ENCODE measurements at regions not wholly inside any gene's neighbourhood (a gene's known extent, or its start where the extent isn't known, plus 50 kb on each side); places are given as distances from the start of the nearest gene placed in this dataset.
"Not testable (repeated sequence)": the region's sequence is repeated elsewhere in the genome, so short reads cannot be mapped to it uniquely, and the experiment has no call there.

GRCh38 chr7:67452516-67453026 is 455.9 kb downstream of the TYW1 start:
- DNase-seq: no peak
- in situ Hi-C loops (cut with MboI; ENCODE audit: low pct_unique_long_range_greater_than_20kb, low sequenced_read_pairs): no loop called here

DNA sequence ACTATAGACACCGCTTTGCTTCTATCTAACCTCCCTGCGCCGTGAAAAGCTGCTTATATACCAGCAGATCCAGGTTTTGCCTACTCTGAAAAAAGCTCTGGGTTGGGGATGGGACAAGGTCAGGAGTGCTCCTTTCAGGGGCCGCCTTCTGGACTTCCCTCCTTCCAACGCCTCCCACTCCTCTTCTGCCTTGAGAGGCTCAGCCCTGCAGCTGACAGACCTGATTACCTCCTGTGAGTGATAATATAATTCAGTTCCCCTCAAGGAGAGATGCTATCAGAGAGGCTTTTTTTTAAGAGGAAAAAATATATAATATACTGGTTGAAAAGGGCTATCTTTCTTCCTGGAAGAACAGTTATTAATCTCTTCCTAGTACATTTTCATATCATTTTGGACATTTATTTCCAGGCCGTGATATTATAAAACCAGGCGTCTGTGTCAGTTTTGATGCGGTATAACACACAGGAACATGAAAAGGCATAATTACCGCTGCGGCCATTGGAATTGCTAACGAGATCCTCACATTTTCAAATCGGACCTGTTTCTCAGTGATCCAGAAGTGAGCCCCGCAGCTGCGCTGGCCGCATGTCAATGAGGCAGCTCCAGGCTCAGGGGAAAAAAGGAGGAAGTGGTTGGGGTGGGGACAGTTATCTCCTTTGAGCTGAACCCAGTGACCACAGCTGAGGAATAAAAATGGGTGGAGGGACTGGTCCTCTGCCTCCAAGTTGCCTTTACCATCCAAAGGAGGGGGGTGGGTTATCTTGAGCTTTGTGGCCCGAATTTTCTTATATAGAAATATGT is 457.1 kb downstream of the TYW1 start:
- peak; percentile 74 for DNase-seq
- in situ Hi-C loops (cut with MboI; ENCODE audit: low pct_unique_long_range_greater_than_20kb, low sequenced_read_pairs): no loop called here

- in situ Hi-C loops (cut with MboI; ENCODE audit: low pct_unique_long_range_greater_than_20kb, low sequenced_read_pairs): no loop called here
- DNase-seq: no peak
Observed at GRCh38 chr7:67455508-67455907, 458.9 kb downstream of the TYW1 start.

GRCh38 chr7:67462781-67463191 is 466.2 kb downstream of the TYW1 start:
- DNase-seq: no peak
- in situ Hi-C loops (cut with MboI; ENCODE audit: low pct_unique_long_range_greater_than_20kb, low sequenced_read_pairs): no loop called here

- in situ Hi-C loops (cut with MboI; ENCODE audit: low pct_unique_long_range_greater_than_20kb, low sequenced_read_pairs): no loop called here
- no peak for DNase-seq
Observed at GRCh38 chr7:67463316-67463715, 466.7 kb downstream of the TYW1 start.

GRCh38 chr7:67463983-67464382 is 467.4 kb downstream of the TYW1 start:
- in situ Hi-C loops (cut with MboI; ENCODE audit: low pct_unique_long_range_greater_than_20kb, low sequenced_read_pairs): no loop called here
- DNase-seq: no peak

DNA sequence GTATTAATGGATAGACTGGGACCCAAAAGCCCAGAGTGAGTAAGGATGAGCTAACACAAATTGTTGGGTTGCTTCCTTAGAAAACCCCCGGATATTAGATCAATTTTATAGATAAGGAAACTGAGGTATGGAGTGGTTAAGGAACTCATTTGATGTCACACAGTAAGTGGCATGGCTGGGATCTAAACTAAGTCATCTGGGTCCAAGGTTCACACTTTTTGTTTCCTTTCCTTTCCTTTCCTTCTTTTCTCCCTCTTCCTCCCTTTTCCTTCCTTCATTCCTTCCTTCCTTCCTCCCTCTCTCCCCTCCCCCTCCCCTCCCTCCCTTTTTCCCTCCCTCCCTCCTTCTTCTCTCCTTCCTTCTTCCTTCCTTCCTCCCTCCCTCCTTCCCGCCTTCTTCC is 469.5 kb downstream of the TYW1 start:
- in situ Hi-C loops (cut with MboI; ENCODE audit: low pct_unique_long_range_greater_than_20kb, low sequenced_read_pairs): no loop called here
- no peak for DNase-seq

GRCh38 chr7:67470256-67470751 is 473.7 kb downstream of the TYW1 start:
- DNase-seq: no peak
- in situ Hi-C loops (cut with MboI; ENCODE audit: low pct_unique_long_range_greater_than_20kb, low sequenced_read_pairs): no loop called here

GRCh38 chr7:67475293-67475692 is 478.7 kb downstream of the TYW1 start:
- in situ Hi-C loops (cut with MboI; ENCODE audit: low pct_unique_long_range_greater_than_20kb, low sequenced_read_pairs): no loop called here

DNA sequence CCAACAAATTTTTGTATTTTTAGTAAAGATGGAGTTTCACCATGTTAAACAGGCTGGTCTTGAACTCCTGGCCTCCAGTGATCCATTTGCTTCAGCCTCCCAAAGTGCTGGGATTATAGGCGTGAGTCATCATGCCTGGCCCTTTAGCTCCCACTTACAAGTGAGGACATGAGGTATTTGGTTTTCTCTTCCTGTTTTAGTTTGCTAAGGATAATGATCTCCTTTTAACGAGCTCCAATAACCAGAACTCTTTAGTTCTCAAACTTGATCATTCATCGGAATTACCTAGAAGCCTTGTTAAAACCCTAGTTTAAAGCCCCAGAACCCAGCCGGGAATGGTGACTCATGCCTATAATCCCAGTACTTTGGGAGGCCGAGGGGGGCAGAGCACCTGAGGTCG is 481.4 kb downstream of the TYW1 start:
- in situ Hi-C loops (cut with MboI; ENCODE audit: low pct_unique_long_range_greater_than_20kb, low sequenced_read_pairs): no loop called here
- DNase-seq: no peak

More at GRCh38 chr7:67475293-67475692, 478.7 kb downstream of the TYW1 start:
- DNase-seq: no peak

DNA sequence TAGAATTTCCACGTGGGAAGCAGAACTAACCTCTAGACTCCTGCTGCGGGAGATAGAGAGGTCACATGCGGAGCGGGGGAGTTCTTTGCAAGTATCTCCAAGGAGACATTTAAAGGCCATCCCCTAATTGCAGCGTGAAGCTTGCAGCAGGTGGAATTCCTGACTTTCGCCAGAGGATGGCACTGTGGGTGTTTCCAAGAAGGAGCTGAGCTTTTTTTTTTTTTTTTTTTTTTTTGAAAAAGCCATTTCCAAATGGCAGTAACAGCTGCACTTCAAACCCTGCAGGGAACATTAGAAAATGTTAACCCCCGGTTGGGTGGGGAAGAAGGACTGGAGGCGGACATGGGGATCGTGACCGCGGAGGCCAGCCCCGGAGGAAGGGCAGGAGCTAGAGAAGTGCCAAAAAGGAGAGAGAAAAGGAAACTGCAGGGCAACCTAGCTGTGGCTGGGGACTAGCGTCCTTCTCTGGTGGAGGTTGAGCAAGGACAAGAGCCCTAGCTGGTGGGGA is 487.7 kb downstream of the TYW1 start:
- DNase-seq: peak; percentile 69
- in situ Hi-C loops (cut with MboI; ENCODE audit: low pct_unique_long_range_greater_than_20kb, low sequenced_read_pairs): no loop called here

DNA sequence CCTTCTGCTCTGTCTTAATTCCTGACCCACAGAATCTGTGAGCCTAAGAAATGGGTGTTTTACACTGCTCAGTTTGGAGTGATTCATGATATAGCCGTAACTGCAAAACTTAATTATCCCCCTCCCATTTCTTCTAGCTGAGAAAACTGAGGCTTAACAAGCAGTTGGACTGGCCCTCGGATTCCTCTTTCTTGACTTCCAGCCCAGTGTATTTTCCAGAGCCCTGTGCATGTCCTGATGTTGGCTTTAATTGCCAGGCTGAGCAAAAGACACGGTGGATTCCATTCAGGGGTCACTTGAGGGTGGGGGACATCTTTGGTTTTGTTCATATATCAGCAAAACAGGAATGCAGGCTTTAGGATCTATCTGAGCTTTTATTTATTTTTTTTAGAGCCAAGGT is 489.8 kb downstream of the TYW1 start:
- no peak for DNase-seq
- in situ Hi-C loops (cut with MboI; ENCODE audit: low pct_unique_long_range_greater_than_20kb, low sequenced_read_pairs): no loop called here

DNA sequence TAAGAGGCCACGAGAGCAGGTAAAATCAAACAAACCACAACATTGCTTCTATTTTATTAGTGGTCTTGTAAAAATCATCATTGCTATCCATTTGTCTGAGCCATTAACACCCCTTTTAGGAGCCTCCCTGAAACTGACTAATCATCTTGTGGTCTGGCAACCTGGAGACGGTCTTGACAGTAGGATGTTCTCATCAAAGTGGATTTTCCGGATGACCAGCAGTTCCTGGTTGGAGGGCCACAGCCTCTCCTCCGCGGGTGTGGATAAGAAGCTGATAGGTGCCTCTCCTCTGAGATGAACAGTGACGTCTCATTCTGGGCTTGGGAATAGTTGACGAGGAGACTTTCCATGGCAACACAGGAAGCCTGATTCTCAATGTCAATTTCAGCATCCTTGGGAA is 490.7 kb downstream of the TYW1 start:
- in situ Hi-C loops (cut with MboI; ENCODE audit: low pct_unique_long_range_greater_than_20kb, low sequenced_read_pairs): no loop called here
- no peak for DNase-seq

DNA sequence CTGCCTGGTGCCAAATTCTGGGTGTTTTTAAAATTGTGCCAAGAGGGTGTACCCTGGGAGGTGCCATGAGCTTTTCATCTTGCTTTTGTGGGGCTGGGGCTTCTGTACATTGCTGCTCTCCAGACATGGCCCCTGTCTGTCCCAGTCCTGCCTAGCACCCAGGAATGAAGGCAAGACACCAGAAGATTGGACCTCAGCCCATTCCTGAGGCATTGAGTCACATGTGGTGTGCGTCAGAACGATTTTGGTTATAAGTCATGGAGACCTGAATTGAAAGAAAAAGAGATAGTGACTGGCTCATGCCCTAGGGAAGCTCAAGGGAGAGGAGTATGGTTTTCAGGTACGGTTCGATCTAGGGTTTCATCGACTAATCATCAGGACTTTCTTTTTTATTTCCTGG is 493.2 kb downstream of the TYW1 start:
- in situ Hi-C loops (cut with MboI; ENCODE audit: low pct_unique_long_range_greater_than_20kb, low sequenced_read_pairs): no loop called here

DNA sequence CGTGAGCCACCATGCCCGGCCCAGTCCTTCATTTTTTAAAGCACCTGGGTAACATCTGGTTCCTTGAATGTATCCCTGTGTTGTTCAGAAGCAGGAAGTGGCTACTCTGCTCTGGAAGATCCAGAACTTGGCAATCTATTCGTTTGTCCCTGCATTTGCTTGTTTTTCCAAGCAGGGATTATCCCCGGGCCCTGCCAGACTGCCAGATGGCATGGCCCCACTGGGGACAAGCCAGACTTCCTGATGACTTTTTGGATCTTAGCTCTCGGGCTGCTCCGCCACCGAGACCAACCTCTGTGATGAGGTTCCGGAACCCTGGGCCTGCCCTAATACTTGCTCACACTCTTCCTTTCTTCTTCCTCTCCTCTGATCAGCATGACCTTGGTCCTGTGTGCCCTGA is 496.7 kb downstream of the TYW1 start:
- in situ Hi-C loops (cut with MboI; ENCODE audit: low pct_unique_long_range_greater_than_20kb, low sequenced_read_pairs): no loop called here
- DNase-seq: no peak

More for the DNA sequence above, 493.2 kb downstream of the TYW1 start:
- DNase-seq: no peak

- in situ Hi-C loops (cut with MboI; ENCODE audit: low pct_unique_long_range_greater_than_20kb, low sequenced_read_pairs): no loop called here
- no peak for DNase-seq
Observed at GRCh38 chr7:67496589-67496988, 500.0 kb downstream of the TYW1 start.

GRCh38 chr7:67497914-67498313 is 501.3 kb downstream of the TYW1 start:
- DNase-seq; in situ Hi-C loops (cut with MboI; ENCODE audit: low pct_unique_long_range_greater_than_20kb, low sequenced_read_pairs): not testable (repeated sequence)

- DNase-seq: no peak
- in situ Hi-C loops (cut with MboI; ENCODE audit: low pct_unique_long_range_greater_than_20kb, low sequenced_read_pairs): no loop called here
Observed at GRCh38 chr7:67502929-67503328, 506.3 kb downstream of the TYW1 start.

DNA sequence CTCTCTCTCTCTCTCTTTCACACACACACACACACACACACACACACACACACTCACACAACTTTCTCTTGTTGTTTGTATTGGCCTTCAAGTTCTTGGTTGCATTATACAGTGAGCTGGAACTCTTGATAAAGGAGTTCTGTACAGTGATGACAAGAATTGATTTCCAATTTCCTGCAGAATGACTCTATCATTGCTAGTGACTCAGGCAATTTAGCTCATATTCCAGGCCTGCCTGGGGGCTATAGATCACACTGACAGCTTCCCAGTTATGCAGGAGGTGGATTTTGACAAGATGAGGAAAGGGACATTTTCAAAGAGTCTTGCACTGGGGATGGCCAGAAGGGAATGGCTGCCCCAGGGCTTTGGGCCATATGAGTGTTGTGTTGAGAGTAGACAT is 508.8 kb downstream of the TYW1 start:
- no peak for DNase-seq
- in situ Hi-C loops (cut with MboI; ENCODE audit: low pct_unique_long_range_greater_than_20kb, low sequenced_read_pairs): no loop called here

- DNase-seq: no peak
- in situ Hi-C loops (cut with MboI; ENCODE audit: low pct_unique_long_range_greater_than_20kb, low sequenced_read_pairs): no loop called here
Observed at GRCh38 chr7:67512481-67512880, 515.8 kb downstream of the TYW1 start.

GRCh38 chr7:67518580-67518979 is 521.9 kb downstream of the TYW1 start:
- in situ Hi-C loops (cut with MboI; ENCODE audit: low pct_unique_long_range_greater_than_20kb, low sequenced_read_pairs): no loop called here
- DNase-seq: no peak

All from KBM-7 (cell line).